GM23248 (cell line): ENCODE measurements at regions not wholly inside any gene's neighbourhood (a gene's known extent, or its start where the extent isn't known, plus 50 kb on each side); places are given as distances from the start of the nearest gene placed in this dataset.

Source experiments
- EZH2 ChIP-seq: fragments of 200-600 bp; sonication (generic); IDR thresholded peaks from 2 replicates; pipeline ENCODE4 v1.6.1; 2018; ENCODE audit warnings: antibody characterized with exemption, mild to moderate bottlenecking; ENCODE audit not compliant: insufficient read depth, poor library complexity, severe bottlenecking
- EZH2phosphoT487 ChIP-seq: fragments of 200-600 bp; sonication (generic); IDR thresholded peaks from 2 replicates; pipeline ENCODE4 v1.6.1; 2018; ENCODE audit warnings: antibody characterized with exemption, moderate library complexity, mild to moderate bottlenecking, low read depth; ENCODE audit not compliant: insufficient read depth

- no peak for TF ChIP-seq EZH2
- no peak for TF ChIP-seq EZH2phosphoT487
Measured at GRCh38 chr18:70649683-70650082, 360.8 kb downstream of the SOCS6 start.
